Globus pallidus (tissue), 1 donor: ENCODE measurements at regions not wholly inside any gene's neighbourhood (a gene's known extent, or its start where the extent isn't known, plus 50 kb on each side); places are given as distances from the start of the nearest gene placed in this dataset.
"Not testable (repeated sequence)": the region's sequence is repeated elsewhere in the genome, so short reads cannot be mapped to it uniquely, and the experiment has no call there.

Experiments
- DNase-seq: peaks from one replicate; pipeline ENCODE4 v3.0.0-alpha.2; 2015; ENCODE audit warnings: low spot score

GRCh38 chr14:51444353-51445000, 204.4 kb downstream of the TMX1 start:
- DNase-seq = no peak

GRCh38 chr14:51445001-51445390, 204.9 kb downstream of the TMX1 start:
- DNase-seq = no peak

GRCh38 chr14:51446771-51447170, 204.9 kb upstream of the FRMD6 start:
- DNase-seq = no peak

- no peak for DNase-seq
These were observed 204.3 kb upstream of the FRMD6 start for GRCh38 chr14:51447411-51447810.

GRCh38 chr14:51448831-51449670, 202.7 kb upstream of the FRMD6 start:
- DNase-seq = no peak

GRCh38 chr14:51449681-51450080, 202.0 kb upstream of the FRMD6 start:
- DNase-seq = no peak

GRCh38 chr14:51451561-51451960, 200.1 kb upstream of the FRMD6 start:
- DNase-seq = no peak

GRCh38 chr14:51453869-51454268, 197.8 kb upstream of the FRMD6 start:
- DNase-seq = no peak

- no peak for DNase-seq
These were observed 197.4 kb upstream of the FRMD6 start for GRCh38 chr14:51454351-51454750.

- no peak for DNase-seq
These were observed 196.5 kb upstream of the FRMD6 start for GRCh38 chr14:51455041-51455835.

- DNase-seq = no peak
These were observed 193.7 kb upstream of the FRMD6 start for GRCh38 chr14:51457843-51458562.

GRCh38 chr14:51458563-51458955, 193.2 kb upstream of the FRMD6 start:
- no peak for DNase-seq

- no peak for DNase-seq
These were observed 191.7 kb upstream of the FRMD6 start for GRCh38 chr14:51460011-51460410.

GRCh38 chr14:51462182-51462581, 189.5 kb upstream of the FRMD6 start:
- no peak for DNase-seq

- no peak for DNase-seq
These were observed 189.0 kb upstream of the FRMD6 start for GRCh38 chr14:51462706-51463105.

- DNase-seq = no peak
These were observed 188.2 kb upstream of the FRMD6 start for GRCh38 chr14:51463461-51463860.

GRCh38 chr14:51464411-51464810, 187.3 kb upstream of the FRMD6 start:
- no peak for DNase-seq

- no peak for DNase-seq
These were observed 186.2 kb upstream of the FRMD6 start for GRCh38 chr14:51465486-51465885.

GRCh38 chr14:51467392-51467791, 184.3 kb upstream of the FRMD6 start:
- DNase-seq = not testable (repeated sequence)

GRCh38 chr14:51468523-51468922, 183.2 kb upstream of the FRMD6 start:
- DNase-seq = no peak

- DNase-seq = no peak
These were observed 178.8 kb upstream of the FRMD6 start for GRCh38 chr14:51472881-51473280.

GRCh38 chr14:51473351-51473750, 178.4 kb upstream of the FRMD6 start:
- no peak for DNase-seq
